DOHH2 (cell line): ENCODE measurements at regions not wholly inside any gene's neighbourhood (a gene's known extent, or its start where the extent isn't known, plus 50 kb on each side); places are given as distances from the start of the nearest gene placed in this dataset.

Experiments
- CTCF ChIP-seq: fragments of 200-600 bp; sonication (generic); IDR thresholded peaks from one replicate; pipeline ENCODE4 v1.5.1; 2014; ENCODE audit warnings: antibody characterized with exemption, mild to moderate bottlenecking, low read depth, low read length; ENCODE audit not compliant: poor library complexity, severe bottlenecking
- EZH2phosphoT487 ChIP-seq: fragments of 200-600 bp; sonication (generic); IDR thresholded peaks from 2 replicates; pipeline ENCODE4 v1.6.1; 2017; ENCODE audit warnings: borderline replicate concordance, mild to moderate bottlenecking, antibody characterized with exemption, low read length, moderate library complexity, mixed read lengths

- no peak for TF ChIP-seq CTCF
- no peak for TF ChIP-seq EZH2phosphoT487
Observed at GRCh38 chr10:85508159-85508558, 858.4 kb downstream of the GRID1 start.
